ENCODE measurements at regions not wholly inside any gene's neighbourhood (a gene's known extent, or its start where the extent isn't known, plus 50 kb on each side); places are given as distances from the start of the nearest gene placed in this dataset.

- peak; percentile 2 for TF ChIP-seq CTCF (IDR thresholded peaks at IDR 0.05; ENCODE audit: insufficient read depth, low read length)
- TF ChIP-seq POLR2AphosphoS5 (IDR thresholded peaks at IDR 0.05; ENCODE audit: low read depth): no peak
Measured at GRCh38 chr4:89640620-89641366, 196.2 kb downstream of the SNCA start.

All from HL-60 (cell line).